ENCODE measurements at regions not wholly inside any gene's neighbourhood (a gene's known extent, or its start where the extent isn't known, plus 50 kb on each side); places are given as distances from the start of the nearest gene placed in this dataset.

GRCh38 chr1:98072047-98072446, 151.2 kb upstream of the DPYD start:
- TF ChIP-seq CTCF (IDR thresholded peaks at IDR 0.05; ENCODE audit: low read depth, low read length) = no peak
- H3K4me3 ChIP-seq (ENCODE audit: low read depth, low read length) = no peak overlapping the region

DNA sequence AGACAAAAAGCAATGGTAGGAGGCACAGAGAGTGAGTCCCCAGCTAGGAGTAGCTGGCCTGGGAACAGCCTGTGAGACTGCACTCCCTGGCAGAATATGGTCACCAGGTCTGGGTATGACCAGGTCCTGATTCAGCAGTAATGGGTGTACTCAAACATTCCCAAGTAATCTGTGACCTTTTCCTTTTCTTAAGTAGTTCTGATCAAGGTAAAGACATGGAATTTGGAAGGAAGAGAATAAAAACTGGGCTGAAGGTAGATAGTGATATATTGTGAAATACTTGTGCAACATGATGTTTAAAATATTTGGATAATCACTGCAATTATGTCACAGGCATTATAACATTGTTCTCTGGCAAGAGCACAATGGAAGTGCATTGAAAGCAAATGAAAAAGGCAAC, 147.2 kb upstream of the DPYD start:
- no peak for TF ChIP-seq CTCF (IDR thresholded peaks at IDR 0.05; ENCODE audit: low read depth, low read length)
- H3K4me3 ChIP-seq (ENCODE audit: low read depth, low read length) = no peak overlapping the region

GRCh38 chr1:98066911-98067310, 146.1 kb upstream of the DPYD start:
- TF ChIP-seq CTCF (IDR thresholded peaks at IDR 0.05; ENCODE audit: low read depth, low read length) = no peak
- no peak overlapping the region for H3K4me3 ChIP-seq (ENCODE audit: low read depth, low read length)

DNA sequence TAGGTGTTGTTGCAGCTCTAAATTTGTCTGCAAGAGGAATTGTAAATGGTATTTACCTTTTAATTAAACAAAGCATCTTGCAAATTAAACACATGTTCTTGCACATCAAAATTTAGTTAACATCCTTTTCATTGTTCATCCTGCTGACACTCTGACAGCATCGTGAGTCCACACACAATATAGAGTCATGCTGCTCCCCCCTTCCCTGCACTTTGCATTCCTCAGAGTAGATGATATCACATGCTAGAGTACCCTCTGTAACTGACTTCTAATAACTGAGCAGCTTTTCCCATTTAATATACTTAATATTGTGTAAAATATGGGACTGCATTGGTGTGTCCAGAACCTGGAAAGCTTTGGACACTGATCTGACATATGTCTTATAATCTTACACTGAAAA, 138.8 kb upstream of the DPYD start:
- H3K4me3 ChIP-seq (ENCODE audit: low read depth, low read length) = no peak overlapping the region
- no peak for TF ChIP-seq CTCF (IDR thresholded peaks at IDR 0.05; ENCODE audit: low read depth, low read length)

DNA sequence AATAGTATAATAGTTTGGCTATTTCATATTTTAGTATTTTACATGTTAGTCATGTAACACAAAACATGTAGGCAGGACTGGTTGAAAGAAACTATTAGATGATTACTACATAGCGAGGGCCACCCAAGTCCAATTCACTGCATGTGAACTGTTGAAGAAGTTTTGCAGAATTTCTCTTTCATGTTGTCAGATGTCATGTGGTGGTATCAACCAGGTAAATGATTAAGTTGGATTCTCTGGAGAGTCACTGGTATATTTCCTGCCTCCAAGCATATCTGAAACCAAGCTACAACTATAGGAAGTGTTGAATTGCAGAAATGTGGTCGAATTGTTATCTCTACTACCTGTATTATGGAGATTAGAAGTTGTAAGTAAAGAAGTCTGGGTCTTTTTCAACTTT, 137.8 kb upstream of the DPYD start:
- H3K4me3 ChIP-seq (ENCODE audit: low read depth, low read length) = no peak overlapping the region
- TF ChIP-seq CTCF (IDR thresholded peaks at IDR 0.05; ENCODE audit: low read depth, low read length) = no peak

DNA sequence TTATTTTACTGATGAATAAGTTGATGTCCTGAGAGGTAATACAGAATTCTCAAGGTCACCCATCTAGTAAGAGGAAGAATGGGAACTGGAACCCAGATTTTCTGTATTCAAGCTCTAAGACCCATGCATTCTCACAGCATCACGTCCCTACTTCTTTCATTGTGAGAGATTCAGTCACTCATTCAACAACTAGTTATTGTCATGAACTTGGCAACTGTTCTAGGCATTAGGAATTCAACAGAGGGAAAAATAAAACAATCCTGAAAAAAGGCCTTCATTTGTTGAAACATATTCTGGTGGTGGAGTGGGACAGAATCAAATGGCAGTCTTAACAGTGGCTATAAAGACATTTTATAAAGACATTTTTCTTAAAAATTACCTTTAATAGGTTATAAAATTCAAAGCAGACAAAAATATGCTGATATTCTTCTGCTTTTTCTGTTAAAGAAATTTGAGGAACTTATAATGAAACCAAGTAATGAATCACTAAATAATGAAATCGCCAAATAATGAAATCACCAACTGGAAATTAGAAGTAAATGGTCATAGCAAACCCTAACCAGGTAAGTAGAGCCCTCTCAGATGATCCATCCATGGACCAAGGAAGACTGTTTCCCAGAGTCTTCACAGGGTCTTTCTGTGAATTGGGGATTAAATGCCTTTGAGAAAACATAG, 136.5 kb upstream of the DPYD start:
- no peak for TF ChIP-seq CTCF (IDR thresholded peaks at IDR 0.05; ENCODE audit: low read depth, low read length)
- H3K4me3 ChIP-seq (ENCODE audit: low read depth, low read length) = no peak overlapping the region

DNA sequence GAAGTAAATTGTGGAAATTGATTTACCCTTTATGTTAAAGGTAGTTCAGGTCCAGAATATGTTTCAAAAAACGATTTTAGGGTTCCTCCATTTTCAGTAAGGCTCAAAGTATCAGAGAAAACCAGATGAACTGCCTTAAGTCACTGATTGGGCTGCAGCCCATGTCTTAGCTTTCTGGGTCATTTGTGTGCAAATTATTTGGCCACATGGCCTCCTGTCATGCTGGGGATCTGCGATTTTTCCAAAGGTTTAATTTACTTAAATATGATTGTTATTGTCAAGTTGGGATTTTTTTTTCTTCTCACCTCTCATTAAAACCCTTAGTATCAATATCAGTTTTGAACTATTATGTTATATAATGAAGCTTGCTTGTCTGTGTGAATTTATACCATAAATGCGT, 135.9 kb upstream of the DPYD start:
- H3K4me3 ChIP-seq (ENCODE audit: low read depth, low read length) = no peak overlapping the region
- TF ChIP-seq CTCF (IDR thresholded peaks at IDR 0.05; ENCODE audit: low read depth, low read length) = no peak

Data from WI38 (cell line).